CD8-positive, alpha-beta memory T cell (primary cell): ENCODE measurements at regions not wholly inside any gene's neighbourhood (a gene's known extent, or its start where the extent isn't known, plus 50 kb on each side); places are given as distances from the start of the nearest gene placed in this dataset.

Source experiments
- CTCF ChIA-PET: fragments of 350-600 bp; sonication (Branson Sonifier 250); formaldehyde crosslinking; loops from one replicate; lab custom pipeline; 2021; ENCODE audit warnings: antibody characterized with exemption; lab: Charles Lee
- POLR2A ChIA-PET: fragments of 350-600 bp; sonication (Branson Sonifier 250); formaldehyde crosslinking; loops from one replicate; lab custom pipeline; 2021; ENCODE audit warnings: antibody characterized with exemption; lab: Charles Lee
- DNase-seq, 5 donors: peaks; one replicate each; pipeline versions ENCODE4 v3.0.0 to v3.0.0-alpha.2; 2020 to 2022; ENCODE audit warnings: mixed read lengths in 1 of 5
- H3K27ac ChIP-seq: one replicate; pipeline ENCODE4 v1.7.0; 2013; ENCODE audit warnings: low read depth, mild to moderate bottlenecking, low read length, moderate library complexity
- H3K27me3 ChIP-seq: 2 replicates; pipeline ENCODE4 v1.7.0; 2013; ENCODE audit warnings: low read length, mild to moderate bottlenecking; ENCODE audit not compliant: insufficient read depth, poor library complexity, severe bottlenecking
- H3K36me3 ChIP-seq: 2 replicates; pipeline ENCODE4 v1.7.0; 2013; ENCODE audit warnings: mild to moderate bottlenecking, low read length, moderate library complexity; ENCODE audit not compliant: insufficient read depth
- H3K4me1 ChIP-seq: 2 replicates; pipeline ENCODE4 v1.7.0; 2013; ENCODE audit warnings: mild to moderate bottlenecking, low read length, moderate library complexity; ENCODE audit not compliant: insufficient read depth
- H3K4me3 ChIP-seq: 2 replicates; pipeline ENCODE4 v1.7.0; 2013; ENCODE audit warnings: mild to moderate bottlenecking, low read length
- H3K9me3 ChIP-seq: 2 replicates; pipeline ENCODE4 v1.7.0; 2013; ENCODE audit warnings: mild to moderate bottlenecking, low read length
- H3K27ac Mint-ChIP-seq, 8 donors: one replicate each; pipeline ENCODE4 v1.8.0; 2020 to 2021; ENCODE audit warnings: mixed read lengths in 8 of 8, mild to moderate bottlenecking in 6 of 8, inconsistent platforms in 3 of 8, moderate library complexity in 3 of 8
- H3K27me3 Mint-ChIP-seq, 2 donors: one replicate each; pipeline ENCODE4 v1.8.0; 2020 to 2021; ENCODE audit warnings: mixed read lengths in 2 of 2, mild to moderate bottlenecking in 1 of 2, moderate library complexity in 1 of 2
- H3K36me3 Mint-ChIP-seq, 3 donors: one replicate each; pipeline ENCODE4 v1.8.0; 2020 to 2021; ENCODE audit warnings: mixed read lengths in 3 of 3, inconsistent platforms in 1 of 3, mild to moderate bottlenecking in 1 of 3
- H3K4me1 Mint-ChIP-seq, 3 donors: one replicate each; pipeline ENCODE4 v1.8.0; 2020 to 2021; ENCODE audit warnings: mixed read lengths in 3 of 3, inconsistent platforms in 1 of 3, mild to moderate bottlenecking in 1 of 3
- H3K4me3 Mint-ChIP-seq, 7 donors: one replicate each; pipeline ENCODE4 v1.8.0; 2020 to 2021; ENCODE audit warnings: mixed read lengths in 7 of 7, mild to moderate bottlenecking in 6 of 7, moderate library complexity in 4 of 7, inconsistent platforms in 2 of 7
- H3K9me3 Mint-ChIP-seq, 5 donors: one replicate each; pipeline ENCODE4 v1.8.0; 2020 to 2022; ENCODE audit warnings: mixed read lengths in 5 of 5, mild to moderate bottlenecking in 3 of 5, moderate library complexity in 2 of 5, inconsistent platforms in 1 of 5

DNA sequence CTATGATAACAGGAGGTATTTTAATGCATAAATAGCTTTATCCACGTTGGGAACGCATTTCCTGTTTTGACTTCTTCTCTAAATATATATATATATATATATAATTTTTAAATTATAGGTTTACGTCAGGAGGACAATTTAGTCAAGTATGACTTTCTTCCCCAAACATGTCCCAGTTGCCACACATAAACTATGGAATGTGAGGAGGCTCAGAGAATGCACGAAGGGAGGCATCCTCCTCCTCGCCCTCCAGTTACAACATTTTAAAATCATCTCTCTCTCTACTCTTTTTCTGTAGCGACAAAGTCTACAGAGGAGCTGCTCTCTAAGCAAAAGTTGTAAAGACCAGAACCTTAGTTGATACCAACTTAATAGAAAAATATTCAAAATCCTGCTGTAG, 106.9 kb upstream of the LYZL1 start:
- no peaks in the 10 kb centered on the region for H3K36me3 Mint-ChIP-seq
- no peaks in the 10 kb centered on the region for H3K4me1 Mint-ChIP-seq
- H3K9me3 ChIP-seq: no peaks in the 10 kb centered on the region
- H3K27me3 Mint-ChIP-seq: peaks cover 2 to 8% of the 10 kb centered on the region in 2 donors
- H3K27ac ChIP-seq: no peak overlapping the region
- no peaks in the 10 kb centered on the region for H3K27me3 ChIP-seq
- H3K9me3 Mint-ChIP-seq: peaks cover 0 to 3% (median 0%) of the 10 kb centered on the region in 5 donors
- ChIA-PET POLR2A (no interaction called here), CTCF (no interaction called here)
- H3K36me3 ChIP-seq: no peaks in the 10 kb centered on the region
- no peaks in the 10 kb centered on the region for H3K4me1 ChIP-seq
- H3K4me3 ChIP-seq: no peak overlapping the region
- no peak for DNase-seq
- no peak overlapping the region for H3K4me3 Mint-ChIP-seq
- no peak overlapping the region for H3K27ac Mint-ChIP-seq

DNA sequence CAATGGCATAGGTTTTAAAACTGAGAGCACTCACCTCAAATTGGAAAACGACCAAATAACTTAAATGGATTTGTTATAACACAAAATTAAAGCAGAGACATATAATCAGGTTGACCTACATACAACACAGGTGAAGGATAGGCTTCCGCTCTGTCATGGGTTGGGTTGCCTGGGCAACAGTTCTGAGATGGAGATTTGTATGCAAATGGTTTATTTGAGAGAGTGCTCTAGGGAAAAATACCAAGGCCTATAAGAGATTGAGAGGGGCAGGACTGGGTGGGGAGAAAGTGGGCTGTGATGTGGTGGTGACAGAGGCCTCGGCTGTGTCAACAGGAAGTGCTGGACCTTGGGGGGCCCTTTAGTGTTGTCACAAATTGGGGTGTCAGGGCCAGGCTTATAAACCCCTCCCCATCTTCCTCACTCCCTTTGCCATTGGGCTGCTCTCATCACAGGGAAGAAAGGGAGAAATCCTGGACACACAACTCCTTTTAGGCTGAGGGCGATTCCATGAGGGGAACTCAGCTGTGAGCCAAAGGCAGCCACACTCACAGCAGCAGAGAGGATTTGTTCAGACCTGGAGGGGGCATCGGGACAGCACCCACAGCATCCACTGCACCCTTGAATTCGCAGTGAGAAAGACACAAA, 105.4 kb upstream of the LYZL1 start:
- Mint-ChIP-seq H3K4me1 (no peaks in the 10 kb centered on the region), H3K36me3 (no peaks in the 10 kb centered on the region), H3K9me3 (peaks cover 0 to 3% (median 0%) of the 10 kb centered on the region in 5 donors), H3K27ac (no peak overlapping the region), H3K4me3 (no peak overlapping the region), H3K27me3 (peaks cover 1 to 4% of the 10 kb centered on the region in 2 donors)
- CTCF ChIA-PET: no interaction called here
- H3K27me3 ChIP-seq: no peaks in the 10 kb centered on the region
- H3K4me3 ChIP-seq: no peak overlapping the region
- no peaks in the 10 kb centered on the region for H3K4me1 ChIP-seq
- POLR2A ChIA-PET: no interaction called here
- H3K36me3 ChIP-seq: no peaks in the 10 kb centered on the region
- no peak for DNase-seq
- H3K9me3 ChIP-seq: no peaks in the 10 kb centered on the region
- no peak overlapping the region for H3K27ac ChIP-seq

DNA sequence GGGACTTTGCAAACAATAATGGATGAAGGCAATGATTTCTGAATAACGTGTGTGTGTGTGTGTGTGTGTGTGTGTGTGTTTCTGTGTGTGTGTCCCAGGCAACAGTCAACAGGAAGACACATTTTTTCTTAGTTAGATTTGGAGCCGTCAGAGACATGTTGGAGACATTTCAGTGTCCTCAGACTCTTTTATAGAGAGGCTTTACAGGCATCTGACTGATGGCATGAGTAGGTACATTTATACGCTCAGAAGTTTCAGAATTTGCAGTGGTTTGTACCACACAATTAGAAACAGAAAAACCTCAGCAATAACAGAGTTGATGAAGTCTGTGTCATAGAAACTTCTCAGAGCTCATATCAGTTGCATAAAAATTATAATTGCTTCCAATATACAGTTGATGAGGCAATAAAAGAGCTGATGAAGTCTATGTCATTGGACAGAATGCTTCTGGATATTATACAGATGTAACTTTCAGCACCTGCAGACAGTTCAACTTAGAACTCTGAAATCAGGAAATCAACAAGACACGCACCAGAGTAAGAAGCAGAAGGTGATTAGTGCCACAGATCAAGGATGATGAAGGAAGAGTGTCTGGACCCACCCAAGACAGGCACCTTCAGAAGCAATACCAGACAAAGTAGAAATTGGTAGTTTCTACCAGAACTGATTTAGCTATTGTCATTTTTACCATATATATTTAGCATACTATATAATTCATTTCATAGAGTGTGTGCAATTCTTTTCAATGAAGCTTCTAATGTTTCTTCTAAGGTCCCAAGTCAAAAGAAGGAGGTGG, 104.5 kb upstream of the LYZL1 start:
- Histone ChIP-seq H3K36me3 (no peaks in the 10 kb centered on the region), H3K27me3 (no peaks in the 10 kb centered on the region), H3K9me3 (no peaks in the 10 kb centered on the region), H3K27ac (no peak overlapping the region), H3K4me1 (no peaks in the 10 kb centered on the region), H3K4me3 (no peak overlapping the region)
- no peaks in the 10 kb centered on the region for H3K4me1 Mint-ChIP-seq
- POLR2A ChIA-PET: no interaction called here
- DNase-seq: no peak
- peaks cover 0 to 3% (median 0%) of the 10 kb centered on the region in 5 donors for H3K9me3 Mint-ChIP-seq
- H3K27ac Mint-ChIP-seq: no peak overlapping the region
- no peak overlapping the region for H3K4me3 Mint-ChIP-seq
- CTCF ChIA-PET: no interaction called here
- H3K36me3 Mint-ChIP-seq: no peaks in the 10 kb centered on the region
- peaks cover 0 to 4% of the 10 kb centered on the region in 2 donors for H3K27me3 Mint-ChIP-seq

DNA sequence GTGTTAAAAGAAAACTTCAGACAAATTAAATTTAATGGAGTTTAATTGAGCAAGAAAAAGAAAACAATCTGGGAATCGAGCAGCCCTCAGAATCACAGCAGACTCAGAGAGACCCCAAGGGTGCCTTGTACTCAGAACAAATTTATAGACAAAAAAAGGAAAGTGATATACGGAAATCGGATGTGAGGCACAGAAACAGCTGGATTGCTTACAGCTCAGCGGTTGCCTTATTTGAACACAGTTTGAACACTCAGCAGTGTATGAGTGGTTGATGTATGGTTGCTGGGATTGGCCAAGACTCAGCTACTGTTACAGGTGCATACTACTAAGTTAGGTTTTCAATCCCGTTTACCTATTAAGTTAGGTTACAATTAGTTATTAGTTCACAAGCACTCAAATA, 103.8 kb upstream of the LYZL1 start:
- Histone ChIP-seq H3K4me3 (no peak overlapping the region), H3K4me1 (no peaks in the 10 kb centered on the region), H3K9me3 (no peaks in the 10 kb centered on the region), H3K27ac (no peak overlapping the region), H3K36me3 (no peaks in the 10 kb centered on the region), H3K27me3 (no peaks in the 10 kb centered on the region)
- H3K4me3 Mint-ChIP-seq: no peak overlapping the region
- ChIA-PET POLR2A (no interaction called here), CTCF (no interaction called here)
- no peak for DNase-seq
- H3K36me3 Mint-ChIP-seq: no peaks in the 10 kb centered on the region
- H3K27ac Mint-ChIP-seq: no peak overlapping the region
- peaks cover 0 to 4% of the 10 kb centered on the region in 2 donors for H3K27me3 Mint-ChIP-seq
- peaks cover 0 to 3% (median 0%) of the 10 kb centered on the region in 5 donors for H3K9me3 Mint-ChIP-seq
- no peaks in the 10 kb centered on the region for H3K4me1 Mint-ChIP-seq

DNA sequence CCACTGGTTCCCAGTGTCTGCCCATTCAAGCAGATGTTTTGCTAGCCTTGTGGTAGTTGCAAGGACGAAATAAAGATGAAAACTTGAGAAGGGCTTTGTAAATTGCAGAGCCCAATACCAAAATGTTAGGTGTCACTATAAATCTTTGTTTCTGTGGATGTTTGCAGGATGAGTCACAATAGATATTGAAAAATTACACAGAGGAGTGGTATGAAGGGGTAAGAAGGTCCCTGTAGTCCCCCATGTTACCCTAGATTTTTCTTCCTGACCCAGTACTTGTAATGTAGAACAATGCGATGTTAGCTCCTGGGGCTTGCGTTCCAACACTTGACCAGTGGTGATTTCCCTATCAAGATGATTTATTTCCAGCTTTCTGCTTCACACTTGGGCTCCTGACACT, 102.6 kb upstream of the LYZL1 start:
- Mint-ChIP-seq H3K4me3 (no peak overlapping the region), H3K9me3 (peaks cover 0 to 3% (median 0%) of the 10 kb centered on the region in 5 donors), H3K4me1 (no peaks in the 10 kb centered on the region), H3K27me3 (peaks cover 0 to 4% of the 10 kb centered on the region in 2 donors), H3K36me3 (no peaks in the 10 kb centered on the region), H3K27ac (no peak overlapping the region)
- Histone ChIP-seq H3K27me3 (no peaks in the 10 kb centered on the region), H3K9me3 (no peaks in the 10 kb centered on the region), H3K4me3 (no peak overlapping the region), H3K4me1 (no peaks in the 10 kb centered on the region), H3K27ac (no peak overlapping the region), H3K36me3 (no peaks in the 10 kb centered on the region)
- ChIA-PET POLR2A (no interaction called here), CTCF (no interaction called here)
- DNase-seq: no peak

DNA sequence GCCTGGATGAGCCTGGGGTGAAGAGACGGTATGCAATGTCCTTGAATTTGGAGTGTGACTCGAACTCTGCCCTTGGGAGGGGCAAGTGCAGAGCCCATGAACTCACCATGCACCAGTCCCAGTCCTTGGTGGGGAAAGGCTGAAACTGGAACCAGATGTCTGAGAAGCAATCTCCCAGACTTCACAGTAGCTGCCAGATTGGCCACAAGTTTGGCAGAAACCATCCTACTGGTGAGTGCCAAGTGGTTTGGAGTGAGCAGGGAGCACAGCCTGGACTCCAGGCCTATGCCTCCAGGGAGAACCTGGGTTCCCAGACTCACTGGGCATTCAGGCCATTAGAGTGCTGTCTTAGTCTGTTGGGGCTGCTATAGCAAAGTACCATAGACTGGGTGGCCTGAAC, 99.6 kb upstream of the LYZL1 start:
- H3K4me3 Mint-ChIP-seq: no peak overlapping the region
- H3K4me3 ChIP-seq: no peak overlapping the region
- H3K36me3 ChIP-seq: no peaks in the 10 kb centered on the region
- H3K27ac ChIP-seq: no peak overlapping the region
- ChIA-PET POLR2A (no interaction called here), CTCF (no interaction called here)
- DNase-seq: no peak
- H3K27ac Mint-ChIP-seq: no peak overlapping the region
- peaks cover 0 to 3% (median 3%) of the 10 kb centered on the region in 5 donors for H3K9me3 Mint-ChIP-seq
- H3K27me3 ChIP-seq: no peaks in the 10 kb centered on the region
- H3K4me1 Mint-ChIP-seq: no peaks in the 10 kb centered on the region
- H3K4me1 ChIP-seq: no peaks in the 10 kb centered on the region
- no peaks in the 10 kb centered on the region for H3K36me3 Mint-ChIP-seq
- H3K9me3 ChIP-seq: no peaks in the 10 kb centered on the region
- H3K27me3 Mint-ChIP-seq: peaks cover 0 to 6% of the 10 kb centered on the region in 2 donors

DNA sequence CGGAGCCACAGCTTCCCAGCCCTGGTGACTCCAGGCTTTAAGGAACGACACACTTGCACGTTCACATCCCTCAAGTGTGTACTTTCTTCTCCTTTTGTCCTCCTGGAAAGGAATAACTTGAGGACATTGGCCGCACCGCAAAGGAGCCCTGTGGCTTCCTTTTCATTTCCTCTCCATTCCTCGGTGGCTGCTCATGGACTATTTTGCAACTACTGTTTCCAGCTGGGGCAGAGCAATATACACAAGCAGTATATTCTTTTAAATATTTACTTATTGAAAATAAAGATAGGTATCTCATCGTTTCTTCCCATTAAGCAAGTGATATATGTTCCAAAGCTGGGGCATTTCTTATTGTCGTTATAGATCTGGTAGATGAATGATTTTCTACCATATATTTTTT, 97.2 kb upstream of the LYZL1 start:
- Mint-ChIP-seq H3K27ac (no peak overlapping the region), H3K27me3 (peaks cover 0 to 6% of the 10 kb centered on the region in 2 donors), H3K4me1 (no peaks in the 10 kb centered on the region), H3K4me3 (no peak overlapping the region), H3K36me3 (no peaks in the 10 kb centered on the region), H3K9me3 (peaks cover 0 to 8% (median 3%) of the 10 kb centered on the region in 5 donors)
- Histone ChIP-seq H3K4me3 (no peak overlapping the region), H3K4me1 (no peaks in the 10 kb centered on the region), H3K9me3 (no peaks in the 10 kb centered on the region), H3K36me3 (no peaks in the 10 kb centered on the region), H3K27ac (no peak overlapping the region), H3K27me3 (no peaks in the 10 kb centered on the region)
- ChIA-PET POLR2A (no interaction called here), CTCF (no interaction called here)
- DNase-seq: no peak

DNA sequence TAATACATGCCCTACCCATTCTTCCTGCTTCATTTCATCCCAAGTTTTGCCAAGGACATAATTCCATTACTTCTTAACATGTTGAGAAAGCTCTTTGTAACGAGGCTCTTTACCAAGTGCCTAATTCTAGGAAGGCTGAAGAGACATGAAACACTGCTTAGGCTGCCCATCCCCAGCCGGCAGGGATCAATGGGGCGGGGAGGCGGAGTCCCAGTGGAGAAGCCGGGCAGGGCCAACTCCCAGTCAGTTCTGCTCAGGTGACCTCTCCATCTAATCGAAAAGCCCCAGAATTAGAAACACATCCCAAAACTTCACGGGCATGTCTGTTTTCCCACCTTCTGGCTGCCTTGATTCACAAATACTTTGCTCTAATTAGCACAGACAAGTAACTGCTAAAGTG, 89.5 kb upstream of the LYZL1 start:
- Mint-ChIP-seq H3K27ac (no peak overlapping the region), H3K27me3 (peaks cover 6 to 10% of the 10 kb centered on the region in 2 donors), H3K4me1 (no peaks in the 10 kb centered on the region), H3K36me3 (no peaks in the 10 kb centered on the region), H3K9me3 (peaks cover 0 to 8% (median 0%) of the 10 kb centered on the region in 5 donors), H3K4me3 (no peak overlapping the region)
- Histone ChIP-seq H3K36me3 (no peaks in the 10 kb centered on the region), H3K4me3 (no peak overlapping the region), H3K4me1 (no peaks in the 10 kb centered on the region), H3K27me3 (no peaks in the 10 kb centered on the region), H3K9me3 (no peaks in the 10 kb centered on the region), H3K27ac (no peak overlapping the region)
- ChIA-PET POLR2A (no interaction called here), CTCF (no interaction called here)
- DNase-seq: no peak
